H9 (cell line): ENCODE measurements at regions not wholly inside any gene's neighbourhood (a gene's known extent, or its start where the extent isn't known, plus 50 kb on each side); places are given as distances from the start of the nearest gene placed in this dataset.
A peak's percentile ranks its signal among the peaks of the same experiment; 100 is the strongest.

Source experiments
- DNase-seq: peaks from one replicate; pipeline ENCODE4 v3.0.0-alpha.2; 2017
- H2AFZ ChIP-seq: one replicate; pipeline ENCODE4 v1.6.1; 2013; ENCODE audit warnings: mild to moderate bottlenecking, low read length, control low read depth, moderate library complexity
- H2AK5ac ChIP-seq: 2 replicates; pipeline ENCODE4 v1.6.1; 2013; ENCODE audit warnings: low read length, control low read depth, mixed read lengths; ENCODE audit not compliant: insufficient read length
- H2BK120ac ChIP-seq: one replicate; pipeline ENCODE4 v1.6.1; 2013; ENCODE audit warnings: low read depth, mild to moderate bottlenecking, low read length, control low read depth, inconsistent platforms; ENCODE audit not compliant: poor library complexity, severe bottlenecking
- H2BK12ac ChIP-seq: 2 replicates; pipeline ENCODE4 v1.6.1; 2013; ENCODE audit warnings: low read length, control low read depth, mixed read lengths, low read depth; ENCODE audit not compliant: insufficient read length
- H2BK15ac ChIP-seq: 2 replicates; pipeline ENCODE4 v1.6.1; 2013; ENCODE audit warnings: low read depth, low read length, control low read depth
- H2BK20ac ChIP-seq: one replicate; pipeline ENCODE4 v1.6.1; 2013; ENCODE audit warnings: low read depth, mild to moderate bottlenecking, low read length, control low read depth, inconsistent platforms; ENCODE audit not compliant: poor library complexity, severe bottlenecking
- H2BK5ac ChIP-seq: 2 replicates; pipeline ENCODE4 v1.6.1; 2013; ENCODE audit warnings: low read length, control low read depth, mixed read lengths; ENCODE audit not compliant: insufficient read length
- H3K14ac ChIP-seq: 2 replicates; pipeline ENCODE4 v1.6.1; 2013; ENCODE audit warnings: low read length, control low read depth; ENCODE audit not compliant: insufficient read depth
- H3K18ac ChIP-seq: 2 replicates; pipeline ENCODE4 v1.6.1; 2013; ENCODE audit warnings: low read depth, mild to moderate bottlenecking, mixed read lengths, low read length, control low read depth; ENCODE audit not compliant: insufficient read length
- H3K23ac ChIP-seq: 2 replicates; pipeline ENCODE4 v1.6.1; 2013; ENCODE audit warnings: low read length, control low read depth, mixed read lengths, low read depth; ENCODE audit not compliant: insufficient read length
- H3K23me2 ChIP-seq: 2 replicates; pipeline ENCODE4 v1.6.1; 2013; ENCODE audit warnings: low read depth, mild to moderate bottlenecking, mixed read lengths, low read length, control low read depth; ENCODE audit not compliant: insufficient read length, poor library complexity, severe bottlenecking
- H3K27ac ChIP-seq: 2 replicates; pipeline ENCODE4 v1.5.1; 2013; ENCODE audit warnings: low read length, control low read depth, mixed read lengths, low read depth; ENCODE audit not compliant: insufficient read length
- H3K27me3 ChIP-seq: 2 replicates; pipeline ENCODE4 v1.6.1; 2013; ENCODE audit warnings: low read length, control low read depth, inconsistent platforms; ENCODE audit not compliant: insufficient read depth
- H3K4ac ChIP-seq: 2 replicates; pipeline ENCODE4 v1.6.1; 2013; ENCODE audit warnings: low read depth, mild to moderate bottlenecking, control low read depth, inconsistent platforms, low read length, moderate library complexity
- H3K4me1 ChIP-seq: 2 replicates; pipeline ENCODE4 v1.6.1; 2013; ENCODE audit warnings: low read length, control low read depth, inconsistent platforms; ENCODE audit not compliant: insufficient read depth
- H3K4me2 ChIP-seq: 2 replicates; pipeline ENCODE4 v1.6.1; 2013; ENCODE audit warnings: low read length, control low read depth, mixed read lengths; ENCODE audit not compliant: insufficient read length, insufficient read depth
- H3K56ac ChIP-seq: 2 replicates; pipeline ENCODE4 v1.6.1; 2013; ENCODE audit warnings: low read depth, mild to moderate bottlenecking, mixed read lengths, low read length, control low read depth; ENCODE audit not compliant: insufficient read length
- H3K79me1 ChIP-seq: 2 replicates; pipeline ENCODE4 v1.6.1; 2013; ENCODE audit warnings: low read depth, mild to moderate bottlenecking, moderate library complexity, low read length, control low read depth, inconsistent platforms; ENCODE audit not compliant: insufficient read depth, poor library complexity, severe bottlenecking
- H3K79me2 ChIP-seq: 2 replicates; pipeline ENCODE4 v1.6.1; 2013; ENCODE audit warnings: low read length, control low read depth, inconsistent platforms; ENCODE audit not compliant: insufficient read depth
- H3K9ac ChIP-seq: 2 replicates; pipeline ENCODE4 v1.6.1; 2013; ENCODE audit warnings: low read length, control low read depth, mixed read lengths; ENCODE audit not compliant: insufficient read length; ENCODE audit errors: extremely low read depth
- H3K9me3 ChIP-seq: one replicate; pipeline ENCODE4 v1.6.1; 2013; ENCODE audit warnings: low read depth, low read length, inconsistent platforms; ENCODE audit not compliant: control insufficient read depth
- H3T11ph ChIP-seq: one replicate; pipeline ENCODE4 v1.6.1; 2013; ENCODE audit warnings: mild to moderate bottlenecking, low read length, control low read depth, inconsistent platforms
- H4K20me1 ChIP-seq: one replicate; pipeline ENCODE4 v1.6.1; 2013; ENCODE audit not compliant: control insufficient read depth, insufficient read length, insufficient read depth
- H4K5ac ChIP-seq: 2 replicates; pipeline ENCODE4 v1.6.1; 2013; ENCODE audit warnings: low read depth, mild to moderate bottlenecking, mixed read lengths, low read length, control low read depth; ENCODE audit not compliant: insufficient read length
- H4K8ac ChIP-seq: replicated peaks from 2 replicates; pipeline ENCODE4 v1.6.1; 2013; ENCODE audit warnings: low read length, control low read depth, mixed read lengths, low read depth; ENCODE audit not compliant: insufficient read length
- H4K91ac ChIP-seq: 2 replicates; pipeline ENCODE4 v1.6.1; 2013; ENCODE audit warnings: low read depth, mild to moderate bottlenecking, moderate library complexity, mixed read lengths, low read length, control low read depth; ENCODE audit not compliant: insufficient read length
- H3K27ac Mint-ChIP-seq, 3 experiments: 2 replicates in 2 of 3; 3 replicates in 1 of 3; pipeline ENCODE4 v1.8.0; 2020 to 2021; ENCODE audit warnings: mixed read lengths in 3 of 3, mild to moderate bottlenecking in 1 of 3, moderate library complexity in 1 of 3
- H3K27me3 Mint-ChIP-seq: 2 replicates; pipeline ENCODE4 v1.8.0; 2021; ENCODE audit warnings: low read depth, mild to moderate bottlenecking, moderate library complexity, mixed read lengths
- H3K36me3 Mint-ChIP-seq, 3 experiments: 2 replicates in 2 of 3; 3 replicates in 1 of 3; pipeline ENCODE4 v1.8.0; 2020 to 2021; ENCODE audit warnings: low read depth in 3 of 3, mixed read lengths in 3 of 3; ENCODE audit not compliant: insufficient read depth in 1 of 3
- H3K4me1 Mint-ChIP-seq, 2 experiments: 2 replicates each; pipeline ENCODE4 v1.8.0; 2020; ENCODE audit warnings: mixed read lengths in 2 of 2
- H3K4me3 Mint-ChIP-seq, 2 experiments: 2 replicates in 1 of 2; 3 replicates in 1 of 2; pipeline ENCODE4 v1.8.0; 2020 to 2021; ENCODE audit warnings: mild to moderate bottlenecking in 2 of 2, mixed read lengths in 2 of 2, moderate library complexity in 1 of 2
- H3K9me3 Mint-ChIP-seq, 2 experiments: 2 replicates in 1 of 2; 3 replicates in 1 of 2; pipeline ENCODE4 v1.8.0; 2020; ENCODE audit warnings: mild to moderate bottlenecking in 2 of 2, mixed read lengths in 2 of 2, moderate library complexity in 1 of 2
- WGBS: extraction: QIAGEN DNeasy Blood & Tissue Kit; methylation state at CpG from one replicate; pipeline ENCODE4 v1.1.7; 2013; ENCODE audit warnings: missing lambda C conversion rate, low lambda C conversion rate, mixed read lengths; ENCODE audit not compliant: insufficient read length; ENCODE audit errors: extremely low coverage; 5-methylcytosine and 5-hydroxymethylcytosine counted together
- TF ChIP-seq, protein P1 (sequence below): fragments of 200-600 bp; sonication (generic); conservative IDR thresholded peaks from 3 replicates; pipeline ENCODE4 v1.8.0; 2021; ENCODE audit warnings: antibody characterized with exemption, mild to moderate bottlenecking

DNA sequence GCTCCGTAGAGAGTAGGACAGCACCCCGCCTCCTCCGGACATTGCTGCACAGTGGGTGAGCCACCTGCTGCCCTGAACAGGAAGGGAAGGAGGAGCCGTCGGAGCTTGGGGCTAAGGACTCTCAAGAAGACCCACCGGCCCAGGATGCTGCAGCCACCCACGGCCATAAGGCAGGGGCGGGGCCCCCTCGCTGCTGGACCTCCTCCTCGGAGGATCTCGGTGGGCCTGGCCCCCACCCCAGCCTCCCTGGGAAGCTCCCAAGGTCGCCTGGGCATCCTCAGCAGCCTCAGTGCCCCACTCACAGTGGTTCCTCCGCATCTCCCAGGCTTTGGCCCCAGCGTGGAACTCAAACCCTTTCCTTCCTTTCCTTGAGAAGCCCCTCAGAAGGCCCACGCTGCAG lies 68.6 kb upstream of the DIO3 start:
- Histone ChIP-seq H3K14ac (no peak overlapping the region; the same call in 1 of the 2 replicates), H2AK5ac (no peak overlapping the region), H3K4ac (no peak overlapping the region), H2BK12ac (no peak overlapping the region), H3T11ph (no peak overlapping the region), H3K23ac (no peak overlapping the region), H4K91ac (no peak overlapping the region), H3K18ac (no peak overlapping the region), H3K4me2 (no peak overlapping the region), H4K8ac (no peak overlapping the region), H4K5ac (no peak overlapping the region), H2AFZ (no peak overlapping the region), H3K9me3 (no peaks in the 10 kb centered on the region), H2BK15ac (no peak overlapping the region), H3K9ac (no peak overlapping the region), H3K27ac (no peak overlapping the region), H3K79me2 (no peaks in the 10 kb centered on the region), H2BK20ac (no peak overlapping the region), H2BK5ac (no peak overlapping the region), H3K23me2 (no peaks in the 10 kb centered on the region), H2BK120ac (no peak overlapping the region), H3K4me1 (no peaks in the 10 kb centered on the region), H4K20me1 (no peaks in the 10 kb centered on the region), H3K56ac (no peak overlapping the region), H3K27me3 (no peaks in the 10 kb centered on the region), H3K79me1 (no peaks in the 10 kb centered on the region)
- no peak overlapping the region for H3K27ac Mint-ChIP-seq
- peak; percentile 21 for DNase-seq
- peaks cover 0 to 15% (median 0%) of the 10 kb centered on the region in 3 experiments; a peak in 4 of 7 replicates for H3K36me3 Mint-ChIP-seq
- peaks cover 12% of the 10 kb centered on the region for H3K27me3 Mint-ChIP-seq
- H3K4me3 Mint-ChIP-seq: no peak overlapping the region
- no CpG with 5 or more reads among the region's 15 CpGs for WGBS
- TF ChIP-seq, protein P1, sequence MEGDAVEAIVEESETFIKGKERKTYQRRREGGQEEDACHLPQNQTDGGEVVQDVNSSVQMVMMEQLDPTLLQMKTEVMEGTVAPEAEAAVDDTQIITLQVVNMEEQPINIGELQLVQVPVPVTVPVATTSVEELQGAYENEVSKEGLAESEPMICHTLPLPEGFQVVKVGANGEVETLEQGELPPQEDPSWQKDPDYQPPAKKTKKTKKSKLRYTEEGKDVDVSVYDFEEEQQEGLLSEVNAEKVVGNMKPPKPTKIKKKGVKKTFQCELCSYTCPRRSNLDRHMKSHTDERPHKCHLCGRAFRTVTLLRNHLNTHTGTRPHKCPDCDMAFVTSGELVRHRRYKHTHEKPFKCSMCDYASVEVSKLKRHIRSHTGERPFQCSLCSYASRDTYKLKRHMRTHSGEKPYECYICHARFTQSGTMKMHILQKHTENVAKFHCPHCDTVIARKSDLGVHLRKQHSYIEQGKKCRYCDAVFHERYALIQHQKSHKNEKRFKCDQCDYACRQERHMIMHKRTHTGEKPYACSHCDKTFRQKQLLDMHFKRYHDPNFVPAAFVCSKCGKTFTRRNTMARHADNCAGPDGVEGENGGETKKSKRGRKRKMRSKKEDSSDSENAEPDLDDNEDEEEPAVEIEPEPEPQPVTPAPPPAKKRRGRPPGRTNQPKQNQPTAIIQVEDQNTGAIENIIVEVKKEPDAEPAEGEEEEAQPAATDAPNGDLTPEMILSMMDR: no peak
- peaks cover 17 to 26% of the 10 kb centered on the region in 2 experiments for H3K4me1 Mint-ChIP-seq
- peaks cover 14 to 16% of the 10 kb centered on the region in 2 experiments for H3K9me3 Mint-ChIP-seq
